ENCODE measurements at regions not wholly inside any gene's neighbourhood (a gene's known extent, or its start where the extent isn't known, plus 50 kb on each side); places are given as distances from the start of the nearest gene placed in this dataset.

GRCh38 chr1:193697776-193698175, 511.4 kb upstream of the B3GALT2 start:
- no peak for DNase-seq (ENCODE audit: low read depth)
- no peak overlapping the region for H3K4me3 ChIP-seq (ENCODE audit: low read length)
- no peak for TF ChIP-seq CTCF (conservative IDR thresholded peaks at IDR 0.05; ENCODE audit: low read length)

GRCh38 chr1:193697115-193697762, 510.8 kb upstream of the B3GALT2 start:
- TF ChIP-seq CTCF (conservative IDR thresholded peaks at IDR 0.05; ENCODE audit: low read length), result no peak
- no peak for DNase-seq (ENCODE audit: low read depth)

GRCh38 chr1:193694741-193695140, 508.3 kb upstream of the B3GALT2 start:
- no peak overlapping the region for H3K4me3 ChIP-seq (ENCODE audit: low read length)
- no peak for TF ChIP-seq CTCF (conservative IDR thresholded peaks at IDR 0.05; ENCODE audit: low read length)
- no peak for DNase-seq (ENCODE audit: low read depth)

More at GRCh38 chr1:193697115-193697762, 510.8 kb upstream of the B3GALT2 start:
- H3K4me3 ChIP-seq (ENCODE audit: low read length), result no peak overlapping the region

- no peak for TF ChIP-seq CTCF (conservative IDR thresholded peaks at IDR 0.05; ENCODE audit: low read length)
- no peak for DNase-seq (ENCODE audit: low read depth)
- no peak overlapping the region for H3K4me3 ChIP-seq (ENCODE audit: low read length)
These were observed 499.6 kb upstream of the B3GALT2 start for GRCh38 chr1:193685986-193686385.

GRCh38 chr1:193681422-193681821, 495.0 kb upstream of the B3GALT2 start:
- H3K4me3 ChIP-seq (ENCODE audit: low read length), result no peak overlapping the region
- TF ChIP-seq CTCF (conservative IDR thresholded peaks at IDR 0.05; ENCODE audit: low read length), result no peak

GRCh38 chr1:193680924-193681316, 494.5 kb upstream of the B3GALT2 start:
- no peak for DNase-seq (ENCODE audit: low read depth)
- H3K4me3 ChIP-seq (ENCODE audit: low read length), result no peak overlapping the region
- no peak for TF ChIP-seq CTCF (conservative IDR thresholded peaks at IDR 0.05; ENCODE audit: low read length)

More at GRCh38 chr1:193681422-193681821, 495.0 kb upstream of the B3GALT2 start:
- DNase-seq (ENCODE audit: low read depth), result no peak

- H3K4me3 ChIP-seq (ENCODE audit: low read length), result no peak overlapping the region
- DNase-seq (ENCODE audit: low read depth), result no peak
- no peak for TF ChIP-seq CTCF (conservative IDR thresholded peaks at IDR 0.05; ENCODE audit: low read length)
These were observed 494.0 kb upstream of the B3GALT2 start for GRCh38 chr1:193680247-193680923.
